Activated CD4-positive, CD25-positive, alpha-beta regulatory T cell (primary cell): ENCODE measurements at regions not wholly inside any gene's neighbourhood (a gene's known extent, or its start where the extent isn't known, plus 50 kb on each side); places are given as distances from the start of the nearest gene placed in this dataset.

ENCODE experiments used
- DNase-seq, 4 experiments: peaks; one replicate each; lab custom pipeline; 2025; lab: John Stamatoyannopoulos, UW

GRCh38 chr7:25553580-25554291 is 325.4 kb upstream of the NPVF start:
- DNase-seq, result no peak

- no peak for DNase-seq
These were observed 329.2 kb upstream of the NPVF start for GRCh38 chr7:25557379-25557917.

GRCh38 chr7:25557930-25558329 is 329.6 kb upstream of the NPVF start:
- DNase-seq, result no peak

- no peak for DNase-seq
These were observed 330.3 kb upstream of the NPVF start for GRCh38 chr7:25558605-25559004.

GRCh38 chr7:25559581-25560367 is 331.5 kb upstream of the NPVF start:
- DNase-seq, result no peak

GRCh38 chr7:25562673-25563182 is 334.4 kb upstream of the NPVF start:
- no peak for DNase-seq

GRCh38 chr7:25565002-25565401 is 336.7 kb upstream of the NPVF start:
- no peak for DNase-seq

GRCh38 chr7:25565949-25566348 is 337.7 kb upstream of the NPVF start:
- peak; percentile 12 to 40 (median 20) for DNase-seq

GRCh38 chr7:25567430-25567829 is 339.1 kb upstream of the NPVF start:
- DNase-seq, result no peak

- no peak for DNase-seq
These were observed 341.5 kb upstream of the NPVF start for GRCh38 chr7:25569765-25570164.

- DNase-seq, result no peak
These were observed 344.1 kb upstream of the NPVF start for GRCh38 chr7:25572423-25572822.

- no peak for DNase-seq
These were observed 346.5 kb upstream of the NPVF start for GRCh38 chr7:25574828-25575227.

GRCh38 chr7:25575634-25576033 is 347.3 kb upstream of the NPVF start:
- no peak for DNase-seq

- no peak for DNase-seq
These were observed 350.9 kb upstream of the NPVF start for GRCh38 chr7:25578991-25579777.

GRCh38 chr7:25579778-25580075 is 351.4 kb upstream of the NPVF start:
- no peak for DNase-seq

- DNase-seq, result no peak
These were observed 351.9 kb upstream of the NPVF start for GRCh38 chr7:25580141-25580540.

GRCh38 chr7:25583621-25584020 is 355.3 kb upstream of the NPVF start:
- no peak for DNase-seq

GRCh38 chr7:25584112-25584938 is 356.0 kb upstream of the NPVF start:
- no peak for DNase-seq

- DNase-seq, result no peak
These were observed 358.2 kb upstream of the NPVF start for GRCh38 chr7:25586513-25586912.

- DNase-seq, result no peak
These were observed 365.8 kb upstream of the NPVF start for GRCh38 chr7:25594122-25594521.

GRCh38 chr7:25594728-25595127 is 366.4 kb upstream of the NPVF start:
- DNase-seq, result no peak

GRCh38 chr7:25595996-25596395 is 367.7 kb upstream of the NPVF start:
- no peak for DNase-seq
